ENCODE measurements at regions not wholly inside any gene's neighbourhood (a gene's known extent, or its start where the extent isn't known, plus 50 kb on each side); places are given as distances from the start of the nearest gene placed in this dataset.

DNA sequence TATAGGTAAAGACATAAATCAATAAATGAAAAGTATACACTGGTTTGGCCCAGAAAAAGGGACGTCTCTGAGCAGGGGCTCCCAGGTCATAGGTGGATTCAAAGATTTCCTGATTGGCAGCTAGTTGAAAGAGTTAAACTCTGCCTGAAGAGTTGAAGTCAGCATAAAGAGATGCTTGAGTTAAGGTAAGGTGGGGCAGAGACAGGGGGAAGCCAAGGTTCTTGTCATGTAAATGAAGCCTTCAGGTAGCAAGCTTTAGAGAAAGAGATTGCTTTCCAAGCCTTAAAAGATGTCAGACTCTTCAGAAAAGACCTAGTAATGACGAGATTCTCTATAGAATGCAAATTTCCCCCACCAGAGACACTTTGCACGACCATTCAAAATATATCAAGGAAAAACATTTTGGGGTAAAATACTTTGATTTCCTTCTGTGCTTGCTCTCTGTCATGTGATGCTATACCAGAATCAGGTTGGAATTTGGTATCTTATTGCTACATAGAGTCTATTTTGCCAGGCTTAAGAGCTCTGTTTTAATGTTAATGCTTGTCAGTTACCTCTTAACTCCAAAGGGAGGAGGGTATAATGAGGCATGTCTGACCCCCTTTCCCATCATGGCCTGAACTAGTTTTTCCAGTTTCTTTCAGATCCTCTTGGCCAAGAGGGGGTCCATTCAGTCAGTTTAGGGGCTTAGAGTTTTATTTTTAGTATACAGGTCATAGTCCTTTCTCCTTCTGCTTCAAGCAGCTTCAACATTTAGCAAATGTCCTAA lies 429.6 kb downstream of the ADRA2A start:
- DNase-seq (ENCODE audit: low spot score): no peak

DNA sequence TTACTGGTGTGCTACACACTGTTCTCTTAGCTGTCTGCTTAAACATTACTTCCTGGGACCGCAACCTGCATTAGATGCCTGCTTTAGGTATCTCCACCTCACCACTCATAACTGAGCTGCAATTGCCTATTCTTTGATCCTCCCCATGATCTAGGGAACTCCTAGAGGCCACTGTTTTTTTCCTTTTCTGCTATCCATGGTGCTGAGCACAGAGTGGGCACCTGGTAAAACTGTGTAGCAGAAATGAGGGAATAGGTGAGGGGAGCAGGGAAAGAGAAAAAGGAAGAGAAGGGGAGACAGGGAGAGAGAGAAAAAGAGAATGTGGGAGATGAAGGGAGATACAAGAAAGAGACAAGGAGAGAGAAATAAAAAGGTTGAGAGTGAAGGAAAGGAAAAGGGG lies 434.9 kb downstream of the ADRA2A start:
- DNase-seq (ENCODE audit: low spot score): peak; percentile 3

DNA sequence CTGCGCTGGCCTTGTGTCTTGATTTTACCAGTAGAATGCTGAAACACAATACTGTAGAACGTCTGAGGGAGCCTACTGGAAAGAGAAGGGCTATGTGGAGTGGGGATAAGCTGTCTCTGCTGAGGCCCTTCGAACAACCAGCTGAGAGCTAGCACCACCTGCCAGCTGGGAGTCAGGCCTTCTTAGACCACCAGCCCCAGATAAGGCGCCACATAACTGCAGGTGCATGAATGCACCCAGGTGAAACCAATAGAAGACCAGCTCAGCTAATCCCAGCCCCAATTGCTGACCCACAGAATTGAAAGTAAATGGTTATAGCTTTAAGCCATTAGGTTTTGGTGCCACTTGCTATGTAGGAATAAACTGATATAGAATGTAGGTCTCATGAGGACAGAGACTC lies 438.4 kb downstream of the ADRA2A start:
- no peak for DNase-seq (ENCODE audit: low spot score)

DNA sequence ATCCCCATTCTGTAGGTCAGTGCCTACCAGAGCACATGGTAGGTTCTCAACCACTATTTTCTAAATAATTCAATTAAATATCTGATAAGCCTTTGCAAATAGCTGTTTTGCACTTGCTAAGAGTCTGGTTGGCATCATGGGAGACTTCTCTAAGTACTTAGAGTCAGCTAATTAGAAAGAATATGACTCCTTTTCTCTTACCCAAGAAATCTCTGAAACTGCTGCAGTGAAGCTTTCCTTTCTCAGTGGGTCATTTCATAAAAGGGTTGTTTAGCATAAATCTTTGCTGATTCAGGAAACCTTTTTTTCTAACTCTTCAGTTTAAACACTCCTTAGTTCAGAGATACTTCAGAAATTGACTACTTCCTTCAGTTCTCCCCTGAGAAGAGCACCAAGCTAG lies 438.9 kb downstream of the ADRA2A start:
- DNase-seq (ENCODE audit: low spot score): no peak

DNA sequence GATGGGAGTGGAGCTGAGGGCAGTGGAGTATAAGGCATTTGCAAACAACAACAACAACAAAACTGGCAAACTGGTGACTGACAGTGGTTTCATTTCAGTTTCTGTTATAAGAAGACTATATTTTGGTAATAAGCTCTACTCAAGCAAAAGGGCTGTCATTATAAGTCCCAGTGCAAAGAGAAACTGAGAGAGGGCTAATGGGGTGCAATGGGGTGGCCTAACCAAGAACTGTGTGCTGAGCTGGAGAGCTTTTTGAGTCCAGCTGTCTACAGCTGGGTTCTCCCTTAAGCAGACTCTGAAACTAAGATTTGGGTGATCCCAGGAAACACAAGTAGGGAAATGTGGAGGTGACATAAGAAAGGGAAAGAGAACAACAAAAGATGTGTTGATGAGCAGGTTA lies 439.3 kb downstream of the ADRA2A start:
- DNase-seq (ENCODE audit: low spot score): no peak

DNA sequence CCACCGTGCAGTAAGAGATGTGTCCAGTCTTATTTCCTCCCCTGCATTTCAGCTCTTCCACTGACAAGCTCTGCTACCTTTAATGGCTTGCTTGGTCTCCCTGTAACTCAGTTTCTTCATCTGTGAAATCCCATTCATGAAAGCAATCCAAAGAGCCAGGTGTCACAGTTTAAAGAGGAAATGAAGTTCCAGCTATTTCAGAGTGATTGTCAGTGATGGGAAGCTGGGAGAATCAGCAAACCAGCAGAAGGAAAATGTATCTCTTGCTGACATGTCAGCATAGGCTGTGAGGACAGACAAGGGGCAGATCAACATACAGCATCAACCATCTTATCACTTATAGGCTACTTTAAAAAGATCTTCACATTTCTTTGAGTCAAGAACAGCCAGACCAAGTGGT lies 445.3 kb downstream of the ADRA2A start:
- DNase-seq (ENCODE audit: low spot score): no peak

DNA sequence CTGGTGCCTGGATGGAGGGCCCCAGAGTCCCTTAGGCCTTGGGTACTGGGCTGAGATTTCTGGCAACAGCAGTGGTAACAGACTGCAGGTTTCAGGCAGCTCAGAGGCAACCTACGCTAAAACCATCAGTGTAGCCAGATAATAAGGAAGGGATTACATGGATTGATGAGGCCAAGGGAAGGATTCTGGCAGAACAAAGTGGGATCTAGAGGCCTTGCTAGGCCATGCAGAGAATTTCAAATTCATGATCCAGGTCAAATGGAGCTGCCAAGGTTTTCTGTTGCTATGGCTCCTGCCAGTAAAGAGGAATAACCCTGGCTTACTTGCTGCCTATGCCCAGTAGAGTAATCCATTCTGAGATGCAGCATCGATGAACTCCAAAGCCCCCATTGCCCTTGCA lies 445.7 kb downstream of the ADRA2A start:
- DNase-seq (ENCODE audit: low spot score): no peak

DNA sequence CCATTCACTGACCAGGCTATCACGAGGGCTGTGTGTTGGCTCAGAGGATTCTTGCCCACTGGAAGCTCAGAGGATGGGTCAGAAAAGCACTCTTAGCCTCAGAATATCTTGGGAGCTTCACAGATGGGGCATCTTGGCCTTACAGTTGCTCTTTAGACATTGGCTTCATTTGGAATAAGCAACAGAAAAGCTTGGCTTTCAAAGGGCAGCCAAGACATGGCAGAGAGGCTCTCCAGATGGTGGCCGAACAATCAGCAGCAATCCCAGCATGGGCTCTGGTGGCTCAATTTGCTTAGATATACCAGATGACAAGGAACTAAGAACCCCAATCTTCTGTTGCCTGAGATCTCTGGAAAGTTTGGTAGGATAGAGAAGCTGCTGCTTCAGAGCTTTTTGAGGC lies 446.2 kb downstream of the ADRA2A start:
- no peak for DNase-seq (ENCODE audit: low spot score)

DNA sequence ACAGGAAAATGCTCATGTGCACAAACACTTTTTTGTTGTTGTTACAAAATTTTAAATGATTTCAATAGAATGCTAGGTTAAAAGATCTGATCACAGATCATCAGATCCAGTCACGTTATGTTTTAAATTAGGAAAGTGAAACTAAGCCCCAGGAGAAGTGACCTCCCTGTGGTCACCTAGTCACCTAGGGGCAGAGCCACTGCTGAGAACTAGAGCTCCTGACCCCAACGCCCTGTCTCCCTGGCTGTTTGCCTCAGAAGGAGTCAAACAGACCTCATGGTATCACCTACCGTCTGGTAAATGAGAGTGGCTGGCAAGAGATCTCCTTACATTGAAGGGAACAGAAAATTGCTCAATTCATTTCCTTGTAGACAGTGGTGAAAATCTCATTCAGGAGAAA lies 447.3 kb downstream of the ADRA2A start:
- no peak for DNase-seq (ENCODE audit: low spot score)

DNA sequence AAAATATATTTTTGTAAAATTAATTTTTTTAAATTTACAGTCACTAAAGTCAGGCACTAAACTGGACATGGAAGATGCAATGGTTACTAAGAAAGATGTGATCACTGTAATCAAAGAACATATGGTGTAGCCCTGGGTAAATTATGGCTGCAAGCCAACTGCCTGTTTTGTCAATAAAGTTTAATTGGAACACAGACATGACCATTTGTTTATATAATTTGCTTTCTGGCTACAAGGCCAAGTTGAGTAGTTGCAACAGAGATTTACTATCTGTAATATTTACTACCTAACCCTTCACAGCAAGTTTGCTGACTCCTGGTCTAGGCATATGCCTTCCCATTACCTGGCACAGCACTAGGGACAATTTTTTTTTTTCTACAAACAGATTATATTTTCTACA lies 448.9 kb downstream of the ADRA2A start:
- DNase-seq (ENCODE audit: low spot score): no peak

DNA sequence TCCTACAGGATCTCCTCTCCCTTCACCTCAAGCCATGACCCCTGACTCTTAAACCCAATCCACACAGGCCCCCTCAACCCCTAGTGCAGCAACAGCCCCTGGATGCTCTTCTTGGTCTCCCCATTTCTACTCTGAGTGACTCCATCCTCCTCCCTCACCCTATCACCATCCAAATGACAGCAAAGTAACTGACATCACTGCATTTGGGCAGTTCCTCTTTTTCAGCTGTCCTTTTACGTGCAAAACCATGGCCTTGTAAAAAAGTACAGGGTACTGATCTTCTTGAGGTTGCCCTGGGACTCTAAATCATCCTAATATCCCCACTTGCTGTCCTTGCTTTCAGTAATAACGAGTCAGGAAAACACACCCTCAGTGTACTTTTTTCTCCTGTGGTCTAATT lies 454.9 kb downstream of the ADRA2A start:
- no peak for DNase-seq (ENCODE audit: low spot score)

DNA sequence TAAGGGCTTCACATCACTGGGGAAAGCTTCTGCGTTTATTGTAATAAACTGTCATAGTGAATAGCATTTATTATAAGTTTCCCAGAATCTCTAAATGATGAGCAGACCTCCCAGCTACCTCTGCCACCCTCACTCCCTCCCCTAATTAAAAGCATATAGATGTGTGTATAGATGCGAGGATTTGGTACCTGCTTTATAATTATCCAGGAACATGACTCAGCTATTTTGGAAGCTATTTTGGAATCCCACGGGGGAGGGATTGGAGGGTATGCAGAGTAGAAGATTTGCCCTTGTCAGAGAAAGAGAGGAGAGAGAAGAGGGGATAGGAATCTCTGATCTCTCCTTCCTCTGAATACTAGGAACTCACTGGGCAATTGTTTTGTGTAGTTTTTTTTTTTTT lies 455.3 kb downstream of the ADRA2A start:
- no peak for DNase-seq (ENCODE audit: low spot score)

DNA sequence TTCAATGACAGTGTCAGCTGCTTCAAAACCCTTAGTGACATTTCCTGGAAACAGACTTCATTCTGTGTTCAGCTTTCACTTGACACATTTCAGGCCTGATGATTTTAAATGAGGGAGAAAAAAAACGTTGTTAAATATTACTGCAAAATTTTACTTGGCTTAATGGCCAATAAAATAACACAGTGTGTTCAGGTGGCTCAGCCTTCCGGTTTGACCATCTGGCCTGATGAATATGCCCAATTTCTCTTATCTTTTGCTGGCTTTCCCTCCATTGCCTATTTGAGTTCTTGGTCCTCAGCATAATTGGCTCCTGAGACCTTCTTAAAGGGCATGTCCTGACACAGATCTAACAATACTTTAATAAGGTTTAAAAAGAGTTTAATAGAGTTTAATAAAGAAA lies 462.4 kb downstream of the ADRA2A start:
- DNase-seq (ENCODE audit: low spot score): no peak

DNA sequence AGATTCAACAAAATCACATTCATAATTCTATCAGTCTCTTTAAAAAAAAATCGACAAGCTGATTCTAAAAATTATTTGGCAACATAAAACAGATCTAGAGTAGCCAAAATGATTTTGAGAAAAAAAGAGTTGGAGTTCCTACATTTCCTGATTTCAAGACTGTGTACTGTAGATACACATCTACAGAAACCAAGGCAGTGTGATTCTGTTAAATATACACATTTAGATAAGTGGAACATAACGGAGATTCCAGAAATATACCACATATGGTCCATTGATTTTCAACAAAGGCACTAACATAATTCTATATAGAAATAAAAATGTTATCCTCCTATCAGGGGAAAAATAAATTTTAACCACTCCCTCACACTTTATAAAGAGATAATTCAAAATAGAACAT lies 467.0 kb downstream of the ADRA2A start:
- DNase-seq (ENCODE audit: low spot score): no peak

DNA sequence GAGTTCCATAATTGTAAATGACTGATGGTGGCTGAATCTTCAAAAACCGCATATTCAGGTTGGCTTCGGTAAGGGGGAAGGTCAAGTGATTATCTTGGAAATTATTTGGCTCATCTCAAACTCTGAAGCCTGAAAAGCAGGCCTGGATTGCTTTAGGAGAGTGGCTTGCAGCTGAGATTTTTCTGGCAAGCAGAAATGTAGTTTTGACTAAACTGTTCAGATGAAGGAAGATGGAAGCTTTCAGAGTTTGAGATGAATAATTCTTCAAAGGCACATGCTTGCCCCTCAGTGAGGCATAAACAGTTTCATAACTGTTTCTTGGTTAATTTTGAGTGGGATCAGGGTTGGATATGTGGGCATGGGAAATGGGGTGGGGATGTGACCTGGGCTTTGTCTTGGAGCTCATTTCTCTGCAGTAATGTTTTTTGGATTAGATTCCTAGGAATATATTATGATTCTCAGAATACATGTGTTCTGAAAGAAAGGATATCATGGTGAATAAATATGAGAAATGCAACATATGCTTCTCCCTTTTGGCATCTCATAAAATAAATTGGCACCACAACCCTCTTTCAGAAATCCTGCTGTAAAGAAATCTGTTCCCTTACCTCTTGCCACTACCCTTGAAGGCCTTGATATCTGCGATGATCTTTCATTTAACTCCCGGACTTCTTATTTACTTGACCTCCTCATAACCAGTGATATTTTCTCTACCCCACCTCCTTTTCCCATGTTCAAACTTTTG lies 469.2 kb downstream of the ADRA2A start:
- DNase-seq (ENCODE audit: low spot score): no peak

DNA sequence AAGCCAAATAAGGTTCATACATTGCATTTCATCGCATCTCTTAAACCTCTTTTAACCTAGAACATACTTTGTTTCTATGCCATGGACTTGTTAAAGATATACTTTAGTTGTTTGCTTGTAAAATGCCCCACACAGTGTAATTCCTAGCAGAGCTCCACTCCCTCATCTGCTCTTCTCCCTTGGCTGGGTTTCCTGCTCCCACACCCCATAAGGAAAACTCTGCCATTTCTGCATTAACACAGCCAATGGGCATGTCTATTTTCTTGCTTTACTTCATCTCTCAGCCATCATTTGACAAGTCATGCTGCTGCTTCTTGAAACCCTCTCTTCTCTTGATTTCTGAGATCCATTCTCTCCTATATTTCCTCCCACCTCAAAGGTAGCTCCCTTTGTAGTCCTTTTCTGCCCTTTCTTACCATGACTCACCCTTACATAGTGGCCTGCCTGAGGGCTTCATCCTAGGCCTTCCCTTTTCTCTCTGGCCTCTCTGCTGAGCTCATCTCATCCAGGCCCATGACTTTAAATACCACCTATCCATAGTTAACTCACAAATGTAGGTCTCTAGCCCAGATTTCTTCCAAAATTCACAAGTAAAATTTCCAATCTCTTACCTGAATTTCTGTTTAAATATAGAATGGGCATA lies 471.4 kb downstream of the ADRA2A start:
- DNase-seq (ENCODE audit: low spot score): no peak

DNA sequence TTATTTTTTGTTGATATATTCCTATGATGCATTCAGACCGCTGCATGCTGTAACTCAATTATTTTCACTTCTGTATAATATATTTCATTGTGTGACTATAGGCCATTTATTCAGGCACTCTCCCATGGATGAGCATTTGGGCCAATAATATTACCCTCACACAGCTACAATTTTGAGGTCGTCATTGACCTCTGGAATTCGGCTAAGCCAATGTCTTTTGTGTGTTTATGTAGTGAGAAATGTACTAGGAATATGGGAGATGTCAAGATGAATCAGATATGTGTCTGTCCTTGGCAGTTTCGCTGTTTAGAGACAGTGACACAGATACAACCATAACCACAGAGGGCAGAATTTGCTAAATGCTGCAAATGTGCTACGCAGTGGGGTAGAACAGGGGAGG lies 474.2 kb downstream of the ADRA2A start:
- DNase-seq (ENCODE audit: low spot score): no peak

DNA sequence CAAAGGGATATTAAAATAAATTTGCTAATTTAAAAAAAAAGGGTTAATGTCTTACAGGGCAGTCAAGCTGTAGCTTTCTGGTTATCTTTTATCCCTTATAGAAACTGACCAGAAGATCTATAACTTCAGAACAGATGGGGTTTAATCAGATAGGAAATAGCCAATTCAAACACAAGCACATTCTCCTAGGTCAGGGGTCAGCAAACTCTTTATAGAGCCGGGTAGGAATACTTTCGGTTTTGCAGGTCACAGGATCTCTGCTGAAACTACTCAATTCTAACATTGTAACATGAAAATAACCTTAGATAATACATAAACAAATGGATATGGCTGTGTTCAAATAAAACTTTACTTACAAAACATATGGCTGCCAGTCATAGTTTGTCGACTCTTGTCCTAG lies 479.8 kb downstream of the ADRA2A start:
- DNase-seq (ENCODE audit: low spot score): no peak

DNA sequence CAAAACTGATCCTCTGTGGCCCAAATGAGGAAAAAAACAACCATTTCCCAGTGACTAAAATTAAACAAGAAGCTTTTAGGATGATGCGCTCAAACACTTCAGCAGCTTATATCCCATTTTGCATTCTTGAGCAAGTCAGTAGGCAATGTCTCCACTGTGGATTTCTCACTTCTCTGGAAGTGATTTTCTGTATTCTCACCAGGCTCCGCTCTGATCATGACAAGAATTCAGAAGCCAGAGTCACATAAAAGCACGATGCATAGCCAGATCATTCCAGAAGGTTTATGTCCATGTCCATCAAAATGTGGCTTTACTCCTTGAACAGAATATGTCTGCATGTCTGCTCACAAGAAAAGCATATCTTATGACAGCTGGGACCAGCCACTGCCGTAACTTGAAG lies 481.4 kb downstream of the ADRA2A start:
- DNase-seq (ENCODE audit: low spot score): no peak

DNA sequence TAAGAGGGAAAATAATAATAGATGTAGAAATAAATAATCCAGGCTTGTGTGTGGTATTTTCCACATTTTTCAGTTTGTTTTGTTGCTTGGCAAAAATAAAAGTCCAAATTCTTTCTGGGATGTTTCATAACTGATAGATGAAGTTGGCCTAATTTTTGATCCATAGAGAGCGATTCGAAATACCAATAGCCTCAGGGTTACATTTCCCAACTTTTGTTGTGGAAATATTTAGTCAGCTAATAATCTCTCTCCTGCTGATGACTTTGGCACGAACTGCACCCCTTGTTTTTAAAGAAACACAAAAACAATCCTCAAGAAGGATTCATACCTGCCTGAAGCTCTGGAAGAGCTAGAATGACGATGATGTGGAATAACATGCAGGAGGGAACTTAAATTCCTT lies 483.2 kb downstream of the ADRA2A start:
- no peak for DNase-seq (ENCODE audit: low spot score)

DNA sequence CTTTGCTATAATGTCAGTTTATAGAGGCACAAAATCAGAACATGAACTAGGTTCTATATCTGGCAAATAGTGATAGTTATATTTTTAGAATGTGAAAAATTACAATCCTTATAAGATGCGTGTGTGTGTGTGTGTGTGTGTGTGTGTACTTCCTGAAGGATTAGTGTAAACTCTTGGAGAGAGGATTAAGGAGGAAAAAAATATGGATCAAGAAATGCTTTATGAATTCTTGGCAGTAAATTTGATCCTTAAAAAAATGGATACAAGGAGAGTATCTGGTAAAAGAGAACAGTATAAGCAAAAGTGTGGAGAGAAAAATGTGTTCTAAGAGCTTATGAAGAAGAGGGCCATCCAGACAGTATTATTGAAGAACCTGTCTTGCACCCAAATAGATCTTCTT lies 484.3 kb downstream of the ADRA2A start:
- DNase-seq (ENCODE audit: low spot score): no peak

DNA sequence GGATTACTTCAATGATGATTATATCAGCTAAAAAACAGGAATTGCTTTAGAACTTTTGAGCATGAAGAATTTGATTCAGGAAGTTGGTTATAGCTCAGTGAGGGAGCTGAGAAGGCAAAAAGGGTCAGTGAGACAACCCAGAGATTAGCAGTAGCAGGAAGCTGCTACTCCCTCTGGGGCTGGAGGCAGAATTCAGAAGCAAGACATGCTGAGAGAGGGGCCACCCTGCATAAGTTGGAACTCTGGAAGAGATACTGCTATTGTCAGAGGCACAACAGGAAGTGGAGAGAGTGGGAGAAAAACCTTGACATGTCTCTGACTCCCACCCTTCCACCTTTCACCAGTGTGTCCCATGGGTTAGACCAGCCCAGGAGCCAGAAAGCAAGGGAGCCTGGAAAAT lies 488.7 kb downstream of the ADRA2A start:
- no peak for DNase-seq (ENCODE audit: low spot score)

DNA sequence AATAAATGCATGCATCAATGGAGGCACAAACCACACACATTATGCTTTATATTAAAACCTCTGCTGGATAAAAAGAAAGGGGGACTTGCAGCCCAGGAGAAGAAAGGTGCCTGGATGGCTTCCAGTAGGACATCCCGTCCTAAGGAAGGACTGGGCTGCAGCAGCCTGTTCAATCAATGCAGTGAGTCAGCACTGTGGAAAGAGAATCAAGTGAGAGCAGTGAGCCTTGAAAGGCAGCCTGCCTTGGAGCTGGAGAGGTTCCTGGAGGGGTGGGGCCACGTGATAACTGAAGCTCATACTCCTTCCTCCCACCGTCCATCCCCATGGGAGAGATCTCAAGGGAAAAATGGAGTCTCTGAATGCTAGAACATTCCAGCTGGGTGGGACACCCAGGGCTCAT lies 501.2 kb downstream of the ADRA2A start:
- no peak for DNase-seq (ENCODE audit: low spot score)

Data from HT-29 (cell line).